ENCODE measurements at regions not wholly inside any gene's neighbourhood (a gene's known extent, or its start where the extent isn't known, plus 50 kb on each side); places are given as distances from the start of the nearest gene placed in this dataset.
"Not testable (repeated sequence)": the region's sequence is repeated elsewhere in the genome, so short reads cannot be mapped to it uniquely, and the experiment has no call there.

- 88 to 97% (median 95%) methylated on average over 16 to 26 of the region's 26 CpGs for WGBS, 4 donors
- H3K9me3 ChIP-seq (replicated peaks in 1 of 3): no peaks in the 10 kb centered on the region
- no peaks in the 10 kb centered on the region for H3K4me1 ChIP-seq (replicated peaks in 1 of 2)
- no peak overlapping the region for H3K4me3 ChIP-seq
- no peaks in the 10 kb centered on the region for H3K36me3 ChIP-seq (replicated peaks in 1 of 2)
- no peak for DNase-seq
- no peak overlapping the region for H3K27ac ChIP-seq
- TF ChIP-seq POLR2A (IDR thresholded peaks at IDR 0.05) (no peak), CTCF (IDR thresholded peaks at IDR 0.05) (no peak)
- H3K27me3 ChIP-seq: no peaks in the 10 kb centered on the region
- intact Hi-C loops (cut with DNase I): no loop called here
Observed at GRCh38 chr16:88131966-88132365, 180.7 kb downstream of the BANP start.

GRCh38 chr16:88132836-88133506 lies 181.7 kb downstream of the BANP start:
- Histone ChIP-seq H3K9me3 (replicated peaks in 1 of 3) (no peaks in the 10 kb centered on the region), H3K27ac (no peak overlapping the region), H3K4me3 (no peak overlapping the region), H3K4me1 (replicated peaks in 1 of 2) (no peaks in the 10 kb centered on the region), H3K27me3 (no peaks in the 10 kb centered on the region), H3K36me3 (replicated peaks in 1 of 2) (no peaks in the 10 kb centered on the region)
- no peak for DNase-seq
- TF ChIP-seq POLR2A (IDR thresholded peaks at IDR 0.05) (no peak), CTCF (IDR thresholded peaks at IDR 0.05) (no peak)
- intact Hi-C loops (cut with DNase I): no loop called here
- WGBS, 4 donors: 81 to 89% (median 85%) methylated on average over 11 to 27 of the region's 27 CpGs

GRCh38 chr16:88133507-88133843 lies 182.2 kb downstream of the BANP start:
- H3K9me3 ChIP-seq (replicated peaks in 1 of 3): peaks cover 0 to under 1% (median 0%) of the 10 kb centered on the region in 3 donors
- TF ChIP-seq CTCF (IDR thresholded peaks at IDR 0.05): no peak
- no peak for TF ChIP-seq POLR2A (IDR thresholded peaks at IDR 0.05)
- WGBS, 4 donors: 90 to 94% (median 92%) methylated on average over 4 of the region's 4 CpGs
- no peaks in the 10 kb centered on the region for H3K27me3 ChIP-seq
- no peak overlapping the region for H3K4me3 ChIP-seq
- no peaks in the 10 kb centered on the region for H3K4me1 ChIP-seq (replicated peaks in 1 of 2)
- no peak for DNase-seq
- intact Hi-C loops (cut with DNase I): no loop called here
- H3K36me3 ChIP-seq (replicated peaks in 1 of 2): no peaks in the 10 kb centered on the region
- H3K27ac ChIP-seq: no peak overlapping the region

- DNase-seq; H3K9me3 ChIP-seq (replicated peaks in 1 of 3); H3K27me3 ChIP-seq; H3K4me1 ChIP-seq (replicated peaks in 1 of 2); H3K27ac ChIP-seq; H3K36me3 ChIP-seq (replicated peaks in 1 of 2); intact Hi-C loops (cut with DNase I); H3K4me3 ChIP-seq: not testable (repeated sequence)
- 74 to 80% (median 79%) methylated on average over 21 of the region's 21 CpGs for WGBS, 4 donors
Observed at GRCh38 chr16:88134172-88134898, 183.1 kb downstream of the BANP start.

- H3K27me3 ChIP-seq; intact Hi-C loops (cut with DNase I): not testable (repeated sequence)
Observed at GRCh38 chr16:88134899-88135682, 183.9 kb downstream of the BANP start.

GRCh38 chr16:88136211-88136713 lies 185.0 kb downstream of the BANP start:
- intact Hi-C loops (cut with DNase I); H3K4me3 ChIP-seq; H3K27me3 ChIP-seq; H3K9me3 ChIP-seq (replicated peaks in 1 of 3); H3K4me1 ChIP-seq (replicated peaks in 1 of 2); H3K36me3 ChIP-seq (replicated peaks in 1 of 2): not testable (repeated sequence)
- H3K27ac ChIP-seq: peak overlapping the region in 1 of 5 donors; percentile 52
- DNase-seq: peak in 1 of 7 donors; percentile 83
- 59 to 87% (median 80%) methylated on average over 12 to 13 of the region's 13 CpGs for WGBS, 4 donors

More at GRCh38 chr16:88134899-88135682, 183.9 kb downstream of the BANP start:
- not testable (repeated sequence) for DNase-seq; H3K36me3 ChIP-seq (replicated peaks in 1 of 2); H3K9me3 ChIP-seq (replicated peaks in 1 of 3); H3K4me3 ChIP-seq; H3K4me1 ChIP-seq (replicated peaks in 1 of 2)
- 67 to 74% (median 70%) methylated on average over 13 to 24 of the region's 24 CpGs for WGBS, 4 donors
- H3K27ac ChIP-seq: peak overlapping the region in 1 of 5 donors; percentile 52

GRCh38 chr16:88136939-88137338 lies 185.7 kb downstream of the BANP start:
- H3K4me3 ChIP-seq; H3K36me3 ChIP-seq (replicated peaks in 1 of 2); intact Hi-C loops (cut with DNase I); DNase-seq; H3K9me3 ChIP-seq (replicated peaks in 1 of 3); H3K27me3 ChIP-seq; H3K4me1 ChIP-seq (replicated peaks in 1 of 2): not testable (repeated sequence)
- 93 to 96% (median 94%) methylated on average over 2 to 4 of the region's 4 CpGs for WGBS, 4 donors
- H3K27ac ChIP-seq: peak overlapping the region in 1 of 5 donors; percentile 52

Data from adrenal gland (tissue), 9 donors.